OCI-LY3 (cell line): ENCODE measurements at regions not wholly inside any gene's neighbourhood (a gene's known extent, or its start where the extent isn't known, plus 50 kb on each side); places are given as distances from the start of the nearest gene placed in this dataset.

Experiments used
- H2AFZ ChIP-seq: fragments of 200-600, 300-600 bp; shearing (Covaris generic); 2 replicates; pipeline ENCODE4 v1.6.0; 2014; ENCODE audit warnings: antibody characterized with exemption, low read depth, low read length
- H3K27ac ChIP-seq: fragments of 200-600, 300-600 bp; sonication (generic); 2 replicates; pipeline ENCODE4 v1.5.1; 2014; ENCODE audit warnings: mild to moderate bottlenecking, low read length, moderate library complexity, mixed read lengths
- H3K27me3 ChIP-seq: fragments of 200-600, 300-600 bp; sonication (generic); 2 replicates; pipeline ENCODE4 v1.6.1; 2014; ENCODE audit warnings: low read depth, low read length, mixed read lengths
- H3K36me3 ChIP-seq: fragments of 200-600, 300-600 bp; sonication (generic); replicated peaks from 2 replicates; pipeline ENCODE3; 2014; ENCODE audit warnings: low read depth, low read length, mixed read lengths
- H3K4me1 ChIP-seq: fragments of 300-600, 200-600 bp; sonication (generic); 2 replicates; pipeline ENCODE4 v1.6.1; 2014; ENCODE audit warnings: low read length, mixed read lengths
- H3K4me2 ChIP-seq: fragments of 200-600, 300-600 bp; sonication (generic); 2 replicates; pipeline ENCODE4 v1.6.1; 2014; ENCODE audit warnings: low read length, mixed read lengths
- H3K4me3 ChIP-seq: fragments of 300-600, 200-600 bp; sonication (generic); 2 replicates; pipeline ENCODE4 v1.5.1; 2014; ENCODE audit warnings: antibody characterized with exemption, mild to moderate bottlenecking, low read length, moderate library complexity
- H3K79me2 ChIP-seq: fragments of 300-600, 200-600 bp; shearing (Covaris generic); 2 replicates; pipeline ENCODE4 v1.6.1; 2014; ENCODE audit warnings: mild to moderate bottlenecking, low read length, mixed read lengths
- H3K9ac ChIP-seq: fragments of 300-600, 200-600 bp; shearing (Covaris generic); 2 replicates; pipeline ENCODE4 v1.6.0; 2014; ENCODE audit warnings: mild to moderate bottlenecking, low read length, moderate library complexity
- H3K9me3 ChIP-seq: fragments of 200-600, 300-600 bp; shearing (Covaris generic); 2 replicates; pipeline ENCODE4 v1.6.1; 2014; ENCODE audit warnings: low read length, mixed read lengths; ENCODE audit not compliant: insufficient read depth
- H4K20me1 ChIP-seq: fragments of 200-600, 300-600 bp; sonication (generic); 2 replicates; pipeline ENCODE4 v1.6.1; 2016; ENCODE audit warnings: low read length, mixed read lengths; ENCODE audit not compliant: insufficient read depth
- EZH2phosphoT487 ChIP-seq: fragments of 200-600 bp; shearing (Covaris generic); IDR thresholded peaks from 2 replicates; pipeline ENCODE4 v1.6.1; 2018; ENCODE audit warnings: antibody characterized with exemption, mixed run types, low read depth
- TF ChIP-seq, protein P1 (sequence below): fragments of 200-600, 300-600 bp; sonication (generic); IDR thresholded peaks from 2 replicates; pipeline ENCODE4 v1.5.1; 2014; ENCODE audit warnings: antibody characterized with exemption, low read length, low read depth

DNA sequence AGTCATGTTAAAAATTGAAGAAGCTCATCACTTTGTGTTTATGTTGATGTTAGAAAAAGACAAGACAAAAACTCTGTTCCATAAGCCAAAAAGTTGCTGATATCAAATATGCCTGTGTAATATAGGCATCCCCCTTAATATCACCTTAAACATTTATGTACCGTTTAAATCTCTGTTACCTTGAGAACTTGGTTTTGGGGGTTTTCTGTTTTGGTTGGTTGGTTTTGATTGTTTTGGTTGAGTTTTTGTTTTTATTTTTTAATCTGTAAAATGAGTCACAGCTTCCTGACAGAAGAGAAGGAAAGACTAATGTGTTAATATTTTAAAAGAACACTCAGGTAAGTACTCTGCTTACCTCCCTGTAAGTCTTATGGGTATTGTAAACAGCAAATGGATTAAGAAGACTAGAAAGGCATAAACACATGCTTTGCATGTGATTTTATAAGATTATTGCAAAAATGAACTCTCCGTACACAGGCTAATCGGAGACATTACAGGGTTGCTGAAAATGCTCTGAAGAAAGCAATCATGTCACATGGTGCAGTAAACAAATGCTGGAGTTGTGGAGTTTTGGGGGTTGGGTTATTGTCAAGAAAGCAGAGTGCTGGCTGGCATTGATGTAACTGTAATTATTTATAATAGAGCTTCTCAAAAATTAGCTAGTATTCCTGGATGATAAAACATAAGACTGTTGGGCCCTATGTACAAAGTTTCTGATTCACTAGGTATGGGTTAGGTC lies 69.5 kb upstream of the MBNL1 start:
- Histone ChIP-seq H3K4me1 (peaks cover 97% of the 10 kb centered on the region), H3K9ac (peak overlapping the region; percentile 78), H3K4me3 (peak overlapping the region; percentile 60), H4K20me1 (no peaks in the 10 kb centered on the region), H3K79me2 (peaks cover 33% of the 10 kb centered on the region), H2AFZ (peak overlapping the region; percentile 27; the same call in 1 of the 2 replicates), H3K4me2 (peak overlapping the region; percentile 90), H3K27me3 (no peaks in the 10 kb centered on the region), H3K36me3 (no peaks in the 10 kb centered on the region), H3K27ac (peak overlapping the region; percentile 94), H3K9me3 (no peaks in the 10 kb centered on the region)
- TF ChIP-seq, protein P1, sequence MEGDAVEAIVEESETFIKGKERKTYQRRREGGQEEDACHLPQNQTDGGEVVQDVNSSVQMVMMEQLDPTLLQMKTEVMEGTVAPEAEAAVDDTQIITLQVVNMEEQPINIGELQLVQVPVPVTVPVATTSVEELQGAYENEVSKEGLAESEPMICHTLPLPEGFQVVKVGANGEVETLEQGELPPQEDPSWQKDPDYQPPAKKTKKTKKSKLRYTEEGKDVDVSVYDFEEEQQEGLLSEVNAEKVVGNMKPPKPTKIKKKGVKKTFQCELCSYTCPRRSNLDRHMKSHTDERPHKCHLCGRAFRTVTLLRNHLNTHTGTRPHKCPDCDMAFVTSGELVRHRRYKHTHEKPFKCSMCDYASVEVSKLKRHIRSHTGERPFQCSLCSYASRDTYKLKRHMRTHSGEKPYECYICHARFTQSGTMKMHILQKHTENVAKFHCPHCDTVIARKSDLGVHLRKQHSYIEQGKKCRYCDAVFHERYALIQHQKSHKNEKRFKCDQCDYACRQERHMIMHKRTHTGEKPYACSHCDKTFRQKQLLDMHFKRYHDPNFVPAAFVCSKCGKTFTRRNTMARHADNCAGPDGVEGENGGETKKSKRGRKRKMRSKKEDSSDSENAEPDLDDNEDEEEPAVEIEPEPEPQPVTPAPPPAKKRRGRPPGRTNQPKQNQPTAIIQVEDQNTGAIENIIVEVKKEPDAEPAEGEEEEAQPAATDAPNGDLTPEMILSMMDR, result no peak
- TF ChIP-seq EZH2phosphoT487, result no peak

DNA sequence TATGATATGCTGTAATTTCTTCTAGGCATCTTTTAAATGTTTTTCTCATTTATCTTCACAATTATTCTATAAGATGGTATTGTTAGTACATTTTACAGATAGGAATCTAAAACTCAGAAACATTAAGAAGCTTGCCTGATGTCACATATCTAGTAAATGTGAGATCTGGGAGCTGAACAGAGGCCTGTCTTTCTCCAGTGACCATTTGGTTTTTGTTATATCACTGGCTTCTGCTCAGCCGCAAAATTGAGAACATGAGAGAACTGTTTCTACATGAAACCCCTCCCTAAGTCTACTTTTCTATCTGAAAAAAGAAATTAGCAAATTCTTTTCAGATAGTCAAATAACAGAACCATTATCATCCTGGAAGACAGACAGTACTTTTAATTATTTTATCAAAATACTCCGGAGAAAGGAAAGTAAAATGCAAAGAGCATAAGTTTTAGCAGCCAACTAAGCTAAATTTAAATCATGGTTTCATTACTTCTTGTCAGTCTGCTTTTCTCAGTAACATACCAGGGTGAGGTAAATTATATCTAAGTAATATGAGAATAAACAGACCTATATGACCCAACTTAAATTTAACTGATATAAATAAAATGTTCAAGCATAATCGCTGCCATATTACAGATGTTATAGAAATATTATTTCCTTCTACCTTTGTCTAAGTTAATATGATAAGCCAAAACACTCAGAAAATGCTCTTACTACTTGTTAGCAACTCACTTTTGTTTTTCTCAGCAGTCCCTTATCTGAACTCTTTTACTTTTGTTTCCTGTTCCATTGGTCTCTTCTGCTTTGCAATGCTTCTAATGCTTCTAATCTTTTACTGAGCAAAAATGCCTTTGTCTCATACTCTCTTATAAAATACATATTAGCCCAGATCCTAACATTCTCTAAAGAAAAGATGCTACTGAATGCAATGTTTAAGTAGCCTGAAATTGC lies 68.0 kb upstream of the MBNL1 start:
- peaks cover 31% of the 10 kb centered on the region for H3K79me2 ChIP-seq
- peaks cover 96% of the 10 kb centered on the region for H3K4me1 ChIP-seq
- no peaks in the 10 kb centered on the region for H3K27me3 ChIP-seq
- peak overlapping the region; percentile 57 for H2AFZ ChIP-seq
- H4K20me1 ChIP-seq, result no peaks in the 10 kb centered on the region
- peak overlapping the region; percentile 60 for H3K4me3 ChIP-seq
- peak overlapping the region; percentile 90 for H3K4me2 ChIP-seq
- no peak for TF ChIP-seq EZH2phosphoT487
- TF ChIP-seq, protein P1, result no peak
- H3K36me3 ChIP-seq, result no peaks in the 10 kb centered on the region
- H3K9me3 ChIP-seq, result no peaks in the 10 kb centered on the region
- H3K27ac ChIP-seq, result peak overlapping the region; percentile 94
- peak overlapping the region; percentile 78 for H3K9ac ChIP-seq

DNA sequence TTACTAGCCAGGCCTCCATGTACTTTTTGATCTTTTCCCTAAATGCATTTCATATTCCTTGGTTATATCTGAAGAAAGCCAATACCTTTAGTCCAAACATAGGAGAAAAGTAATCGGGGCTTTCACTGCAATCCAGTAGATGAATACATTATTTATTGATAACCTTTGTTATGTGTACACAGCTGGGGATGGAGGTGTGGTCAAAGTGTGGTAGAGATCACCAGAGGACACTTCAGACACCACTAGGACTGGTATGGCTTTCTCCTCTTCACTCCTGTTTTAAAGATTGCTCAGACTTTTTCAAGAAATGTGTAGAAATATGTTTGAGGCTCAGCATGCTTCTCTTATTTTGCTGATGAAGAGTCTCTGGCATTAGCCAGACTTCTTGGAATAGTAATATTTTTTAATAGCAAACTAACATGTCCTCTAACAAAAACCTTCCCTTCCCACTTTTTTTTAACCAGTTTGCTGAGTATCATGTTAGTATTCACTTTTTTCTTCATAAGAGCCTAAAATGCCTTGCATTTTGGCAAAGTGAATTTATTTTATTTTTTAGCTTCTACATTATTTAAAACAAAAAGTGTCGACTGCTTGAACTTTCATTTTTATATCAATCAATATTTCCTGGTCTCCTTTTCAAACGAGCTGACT lies 65.6 kb upstream of the MBNL1 start:
- Histone ChIP-seq H4K20me1 (no peaks in the 10 kb centered on the region), H3K4me2 (peak overlapping the region; percentile 88), H3K9me3 (peaks cover 4% of the 10 kb centered on the region; the same call in 1 of the 2 replicates), H3K79me2 (peaks cover 31% of the 10 kb centered on the region), H2AFZ (peak overlapping the region; percentile 22; the same call in 1 of the 2 replicates), H3K27ac (peak overlapping the region; percentile 94), H3K36me3 (no peaks in the 10 kb centered on the region), H3K4me1 (peaks cover 77% of the 10 kb centered on the region), H3K27me3 (no peaks in the 10 kb centered on the region), H3K9ac (peak overlapping the region; percentile 78), H3K4me3 (peak overlapping the region; percentile 75)
- no peak for TF ChIP-seq EZH2phosphoT487
- TF ChIP-seq, protein P1, result no peak
